Aorta (tissue), 5 donors: ENCODE measurements at regions not wholly inside any gene's neighbourhood (a gene's known extent, or its start where the extent isn't known, plus 50 kb on each side); places are given as distances from the start of the nearest gene placed in this dataset.

Experiments used
- ATAC-seq: fragments of 200-7000 bp; cut with Tn5 transposase; one replicate; pipeline ENCODE4 v1.9.1; 2022; ENCODE audit warnings: moderate library complexity; ENCODE audit not compliant: low FRiP score
- DNase-seq, 2 donors: peaks; one replicate each; pipeline ENCODE4 v3.0.0-alpha.2; 2020
- H3K27ac ChIP-seq, 2 donors: one replicate each; pipeline ENCODE4 v1.5.1; 2013; ENCODE audit warnings: low read length in 2 of 2, mild to moderate bottlenecking in 2 of 2, moderate library complexity in 2 of 2, control low read depth in 1 of 2, inconsistent platforms in 1 of 2, low read depth in 1 of 2
- H3K27me3 ChIP-seq, 2 donors: one replicate each; pipeline ENCODE4 v1.6.1; 2013; ENCODE audit warnings: control low read depth in 1 of 2, low read length in 1 of 2, mild to moderate bottlenecking in 1 of 2, moderate library complexity in 1 of 2; ENCODE audit not compliant: insufficient read depth in 2 of 2, control insufficient read depth in 1 of 2
- H3K36me3 ChIP-seq, 2 donors: one replicate each; pipeline ENCODE4 v1.6.1; 2013; ENCODE audit warnings: control low read depth in 1 of 2, low read length in 1 of 2, mild to moderate bottlenecking in 1 of 2; ENCODE audit not compliant: insufficient read depth in 2 of 2, control insufficient read depth in 1 of 2
- H3K4me1 ChIP-seq, 2 donors: one replicate each; pipeline ENCODE4 v1.6.1; 2013; ENCODE audit warnings: low read length in 2 of 2, control low read depth in 1 of 2, mild to moderate bottlenecking in 1 of 2, moderate library complexity in 1 of 2; ENCODE audit not compliant: insufficient read depth in 2 of 2, control insufficient read depth in 1 of 2
- H3K4me3 ChIP-seq, 2 donors: one replicate each; pipeline ENCODE4 v1.5.1; 2013; ENCODE audit warnings: low read length in 2 of 2, control low read depth in 1 of 2, mild to moderate bottlenecking in 1 of 2
- H3K9me3 ChIP-seq: one replicate; pipeline ENCODE4 v1.6.1; 2013; ENCODE audit warnings: mild to moderate bottlenecking, low read length; ENCODE audit not compliant: control insufficient read depth
- WGBS, 2 donors: extraction: QIAGEN DNeasy Blood & Tissue Kit; methylation state at CpG; one replicate each; pipeline ENCODE4 v1.1.7; 2013; 5-methylcytosine and 5-hydroxymethylcytosine counted together
- intact Hi-C, 2 donors: fragments of 100-400 bp; cut with DNase I; formaldehyde crosslinking; loops; one replicate each; pipeline versions ENCODE4 v1.14.2 to v1.15.0; 2022
- donor health status: healthy with polysubstance abuse.
- donor health status: Bipolar disorder and iron deficiency.
- donor health status: DM: no; HTN: no; CAD: no.
- donor health status: DM: no; HTN: no; CAD: no.
- donor health status: DM: yes; HTN: yes; CAD: no.

DNA sequence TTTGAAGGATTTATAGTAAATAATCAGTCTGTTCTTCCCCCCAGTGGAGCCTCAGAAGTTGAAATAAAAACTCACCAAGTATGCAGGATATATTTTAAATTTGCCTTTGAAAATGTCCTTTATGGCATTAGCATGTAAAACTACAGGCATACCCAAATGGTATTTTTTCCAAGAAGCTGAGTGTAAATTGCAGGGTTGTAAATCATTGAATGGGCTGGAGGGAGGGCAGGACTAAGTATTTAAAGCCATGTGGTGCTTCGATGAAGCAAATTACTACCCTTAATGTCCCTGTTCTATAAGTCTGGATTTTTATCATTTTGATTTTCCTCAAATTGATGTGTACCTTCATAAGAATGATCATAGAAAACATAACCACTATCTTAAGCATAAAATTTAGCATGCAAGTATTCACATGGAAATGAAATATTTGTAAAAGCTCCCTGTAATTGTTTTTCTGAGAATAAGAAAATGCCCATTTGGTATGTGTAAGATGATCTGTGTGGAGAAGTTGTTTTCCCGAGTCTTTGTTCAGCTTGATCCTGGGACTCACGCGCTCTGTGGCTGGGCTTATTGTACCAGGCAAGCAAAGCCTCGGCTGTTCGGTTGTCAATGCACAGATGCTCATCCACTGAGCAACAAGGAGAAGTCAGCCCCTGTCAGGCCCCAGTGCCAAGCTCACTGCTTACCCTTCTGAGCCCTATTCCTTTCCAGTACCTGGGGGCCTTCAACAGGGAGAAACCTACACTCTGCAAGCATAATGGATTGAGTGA, 66.7 kb downstream of the CD164 start:
- 89 to 90% methylated on average over 6 of the region's 6 CpGs for WGBS, 2 donors
- Histone ChIP-seq H3K27me3 (no peaks in the 10 kb centered on the region), H3K27ac (no peak overlapping the region), H3K36me3 (no peaks in the 10 kb centered on the region), H3K9me3 (no peaks in the 10 kb centered on the region), H3K4me3 (no peak overlapping the region), H3K4me1 (no peaks in the 10 kb centered on the region)
- ATAC-seq (no peak), DNase-seq (no peak)
- intact Hi-C loops, result no loop called here

DNA sequence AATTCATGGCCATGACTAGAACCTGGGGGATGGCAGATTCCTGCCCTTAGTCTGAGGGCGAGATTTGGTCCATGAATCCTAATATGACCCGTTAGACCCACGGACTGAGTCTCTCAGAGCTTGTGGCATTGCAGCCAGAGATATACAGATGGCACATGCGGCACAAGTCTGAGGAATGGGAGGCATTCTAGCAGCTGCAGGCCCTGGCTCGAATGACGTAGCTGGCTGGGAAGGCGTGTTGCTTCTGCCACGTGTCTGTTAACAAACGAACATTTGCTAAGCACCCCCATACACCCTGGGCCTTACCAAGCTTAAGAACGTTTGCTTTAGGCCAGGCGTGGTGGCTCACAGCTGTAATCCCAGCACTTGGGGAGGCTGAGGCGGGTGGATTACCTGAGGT, 68.0 kb downstream of the CD164 start:
- H3K27ac ChIP-seq, result no peak overlapping the region
- no peaks in the 10 kb centered on the region for H3K4me1 ChIP-seq
- no peaks in the 10 kb centered on the region for H3K36me3 ChIP-seq
- no peak for DNase-seq
- no peaks in the 10 kb centered on the region for H3K27me3 ChIP-seq
- intact Hi-C loops, result no loop called here
- ATAC-seq, result no peak
- no peak overlapping the region for H3K4me3 ChIP-seq
- H3K9me3 ChIP-seq, result no peaks in the 10 kb centered on the region
- 83 to 90% methylated on average over 12 of the region's 12 CpGs for whole genome bisulfite sequencing, 2 donors

DNA sequence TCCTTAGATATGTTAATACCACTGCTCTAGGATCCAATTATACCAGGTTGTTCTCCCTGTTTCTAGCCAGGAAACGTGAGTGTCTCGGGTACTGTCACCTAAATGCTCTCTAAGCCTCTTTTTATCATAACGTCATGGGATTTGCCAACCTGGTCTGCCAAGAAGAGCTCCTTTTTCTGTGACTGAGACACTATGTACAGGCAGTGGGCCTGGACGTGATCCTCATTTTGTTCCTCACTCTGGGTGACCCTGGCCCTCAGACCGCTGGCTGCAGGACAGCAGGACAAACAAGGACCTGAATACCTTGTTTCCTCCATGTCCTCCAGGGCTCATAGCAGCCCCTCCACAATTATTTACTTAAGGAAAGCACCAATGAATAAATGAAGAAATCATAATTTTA, 69.1 kb downstream of the CD164 start:
- no peaks in the 10 kb centered on the region for H3K9me3 ChIP-seq
- DNase-seq (no peak), ATAC-seq (no peak)
- no peaks in the 10 kb centered on the region for H3K36me3 ChIP-seq
- no peaks in the 10 kb centered on the region for H3K27me3 ChIP-seq
- no peak overlapping the region for H3K27ac ChIP-seq
- WGBS, 2 donors, result 97 to 98% methylated on average over 5 of the region's 5 CpGs
- intact Hi-C loops, result no loop called here
- H3K4me3 ChIP-seq, result no peak overlapping the region
- no peaks in the 10 kb centered on the region for H3K4me1 ChIP-seq

- no peak for ATAC-seq
- Histone ChIP-seq H3K27ac (no peak overlapping the region), H3K9me3 (no peaks in the 10 kb centered on the region), H3K4me3 (no peak overlapping the region), H3K27me3 (no peaks in the 10 kb centered on the region), H3K4me1 (no peaks in the 10 kb centered on the region), H3K36me3 (no peaks in the 10 kb centered on the region)
- DNase-seq, result no peak
- intact Hi-C loops, result no loop called here
- 85 to 91% methylated on average over 2 of the region's 2 CpGs for WGBS, 2 donors
Measured at GRCh38 chr6:109311471-109311870, 70.8 kb downstream of the CD164 start.

GRCh38 chr6:109309917-109310316, 72.3 kb downstream of the CD164 start:
- H3K4me3 ChIP-seq, result no peak overlapping the region
- H3K9me3 ChIP-seq, result no peaks in the 10 kb centered on the region
- H3K4me1 ChIP-seq, result no peaks in the 10 kb centered on the region
- H3K27ac ChIP-seq, result no peak overlapping the region
- H3K27me3 ChIP-seq, result no peaks in the 10 kb centered on the region
- ATAC-seq (no peak), DNase-seq (no peak)
- 97 to 98% methylated on average over 5 of the region's 5 CpGs for WGBS, 2 donors
- intact Hi-C loops, result no loop called here
- no peaks in the 10 kb centered on the region for H3K36me3 ChIP-seq

GRCh38 chr6:109308018-109308492, 74.2 kb downstream of the CD164 start:
- Histone ChIP-seq H3K27me3 (no peaks in the 10 kb centered on the region), H3K4me1 (peaks cover 0 to 8% of the 10 kb centered on the region in 2 donors), H3K4me3 (no peak overlapping the region), H3K9me3 (no peaks in the 10 kb centered on the region), H3K27ac (peak overlapping the region in 1 of 2 donors; percentile 17), H3K36me3 (no peaks in the 10 kb centered on the region)
- ATAC-seq, result peak; percentile 90
- 23 to 25% methylated on average over 5 of the region's 5 CpGs for WGBS, 2 donors
- DNase-seq, result peak; percentile 86 to 89
- intact Hi-C loops, result no loop called here

- DNase-seq, result no peak
- Histone ChIP-seq H3K36me3 (no peaks in the 10 kb centered on the region), H3K27me3 (no peaks in the 10 kb centered on the region), H3K4me3 (no peak overlapping the region), H3K9me3 (no peaks in the 10 kb centered on the region), H3K27ac (no peak overlapping the region), H3K4me1 (peaks cover 0 to 8% of the 10 kb centered on the region in 2 donors)
- intact Hi-C loops, result no loop called here
- no peak for ATAC-seq
- 94 to 97% methylated on average over 2 of the region's 2 CpGs for WGBS, 2 donors
Measured at GRCh38 chr6:109306733-109307132, 75.5 kb downstream of the CD164 start.

DNA sequence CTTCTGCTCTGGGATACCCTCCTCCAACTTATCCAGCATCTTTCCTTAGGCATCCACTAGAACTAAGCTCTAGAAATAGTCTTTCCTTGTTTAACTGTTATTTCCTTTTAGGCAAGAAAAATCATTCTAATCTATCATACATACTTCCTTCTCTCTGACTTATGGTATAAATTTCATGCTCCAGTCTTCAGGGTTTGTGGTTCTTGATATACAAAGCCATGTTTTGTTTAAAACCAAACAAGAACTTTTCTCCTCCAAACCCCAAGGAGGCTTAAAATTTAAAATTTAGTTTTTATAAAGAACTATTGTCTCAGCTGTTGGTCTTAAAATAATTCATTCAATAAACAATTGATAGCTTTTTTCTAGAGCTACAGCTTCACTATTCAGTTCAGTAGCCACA, 77.2 kb downstream of the CD164 start:
- H3K9me3 ChIP-seq, result no peaks in the 10 kb centered on the region
- no peak for DNase-seq
- intact Hi-C loops, result no loop called here
- no peak for ATAC-seq
- no peaks in the 10 kb centered on the region for H3K36me3 ChIP-seq
- no peak overlapping the region for H3K4me3 ChIP-seq
- peaks cover 0 to 8% of the 10 kb centered on the region in 2 donors for H3K4me1 ChIP-seq
- no peak overlapping the region for H3K27ac ChIP-seq
- no peaks in the 10 kb centered on the region for H3K27me3 ChIP-seq

DNA sequence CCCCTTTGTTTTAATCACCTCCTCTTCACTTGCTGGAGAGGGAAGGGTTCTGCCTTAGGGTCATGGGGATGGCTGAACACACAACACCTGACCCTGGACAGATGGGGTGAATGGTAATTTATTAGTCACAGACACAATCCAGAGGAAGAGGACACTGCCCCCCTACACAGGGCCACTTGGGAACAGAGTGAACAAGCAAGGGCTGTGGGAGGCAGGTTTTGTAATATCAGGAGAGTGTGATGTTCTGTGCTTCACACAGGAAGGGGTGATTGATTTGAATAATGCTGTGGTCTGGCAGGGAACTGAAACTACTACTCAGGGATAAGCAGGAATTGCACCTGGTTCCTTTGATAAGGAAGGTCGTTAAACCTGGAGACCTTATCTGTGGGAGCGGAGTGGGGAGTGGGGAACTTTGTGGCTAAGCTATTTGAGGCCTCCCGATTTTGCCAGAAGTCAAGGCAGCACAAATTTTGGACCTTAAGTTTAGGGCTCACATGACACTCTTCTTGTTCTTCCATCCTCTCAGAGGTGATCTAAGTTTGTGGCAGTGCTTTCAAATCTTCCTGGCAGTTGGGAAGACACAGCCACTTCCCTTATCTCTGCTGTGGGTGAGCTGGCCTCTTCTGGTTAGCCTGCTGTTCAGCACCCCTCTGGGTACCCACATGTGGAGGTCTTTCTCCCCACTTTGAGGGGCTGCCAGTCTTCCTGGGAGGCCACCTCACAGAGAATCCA, 77.8 kb downstream of the CD164 start:
- Histone ChIP-seq H3K36me3 (no peaks in the 10 kb centered on the region), H3K4me3 (no peak overlapping the region), H3K4me1 (peaks cover 0 to 8% of the 10 kb centered on the region in 2 donors), H3K27me3 (no peaks in the 10 kb centered on the region), H3K9me3 (no peaks in the 10 kb centered on the region), H3K27ac (peak overlapping the region in 1 of 2 donors; percentile 38)
- WGBS, 2 donors, result 83 to 84% methylated on average over 3 of the region's 3 CpGs
- DNase-seq (no peak), ATAC-seq (no peak)
- intact Hi-C loops, result loop anchor here in 1 of 2 donors (5.0 kb wide), 1 partner anchor 82 kb away; no protein-coding TSS in a partner anchor
